ENCODE measurements at regions not wholly inside any gene's neighbourhood (a gene's known extent, or its start where the extent isn't known, plus 50 kb on each side); places are given as distances from the start of the nearest gene placed in this dataset.

GRCh38 chr1:104787866-104788510, 1038.3 kb downstream of the AMY1C start:
- TF ChIP-seq, protein P1, sequence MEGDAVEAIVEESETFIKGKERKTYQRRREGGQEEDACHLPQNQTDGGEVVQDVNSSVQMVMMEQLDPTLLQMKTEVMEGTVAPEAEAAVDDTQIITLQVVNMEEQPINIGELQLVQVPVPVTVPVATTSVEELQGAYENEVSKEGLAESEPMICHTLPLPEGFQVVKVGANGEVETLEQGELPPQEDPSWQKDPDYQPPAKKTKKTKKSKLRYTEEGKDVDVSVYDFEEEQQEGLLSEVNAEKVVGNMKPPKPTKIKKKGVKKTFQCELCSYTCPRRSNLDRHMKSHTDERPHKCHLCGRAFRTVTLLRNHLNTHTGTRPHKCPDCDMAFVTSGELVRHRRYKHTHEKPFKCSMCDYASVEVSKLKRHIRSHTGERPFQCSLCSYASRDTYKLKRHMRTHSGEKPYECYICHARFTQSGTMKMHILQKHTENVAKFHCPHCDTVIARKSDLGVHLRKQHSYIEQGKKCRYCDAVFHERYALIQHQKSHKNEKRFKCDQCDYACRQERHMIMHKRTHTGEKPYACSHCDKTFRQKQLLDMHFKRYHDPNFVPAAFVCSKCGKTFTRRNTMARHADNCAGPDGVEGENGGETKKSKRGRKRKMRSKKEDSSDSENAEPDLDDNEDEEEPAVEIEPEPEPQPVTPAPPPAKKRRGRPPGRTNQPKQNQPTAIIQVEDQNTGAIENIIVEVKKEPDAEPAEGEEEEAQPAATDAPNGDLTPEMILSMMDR (IDR thresholded peaks at IDR 0.05): no peak
- no peak for TF ChIP-seq POLR2AphosphoS5 (IDR thresholded peaks at IDR 0.05)
- no peak for TF ChIP-seq POLR2A (IDR thresholded peaks at IDR 0.05)
